HL-60 (cell line): ENCODE measurements at regions not wholly inside any gene's neighbourhood (a gene's known extent, or its start where the extent isn't known, plus 50 kb on each side); places are given as distances from the start of the nearest gene placed in this dataset.

Experiments used
- DNase-seq, 2 experiments: peaks; one replicate each; pipeline ENCODE4 v3.0.0-alpha.2; 2010 to 2020; ENCODE audit warnings: low read depth in 1 of 2, low spot score in 1 of 2
- H3K27ac ChIP-seq: fragments of 250-450 bp; sonication (Bioruptor Pico); replicated peaks from 2 replicates; pipeline ENCODE4 v1.5.1; 2020; ENCODE audit warnings: mild to moderate bottlenecking, moderate library complexity
- H3K27me3 ChIP-seq: fragments of 250-450 bp; sonication (Bioruptor Pico); 2 replicates; pipeline ENCODE4 v1.5.1; 2021; ENCODE audit warnings: mild to moderate bottlenecking, moderate library complexity; ENCODE audit not compliant: insufficient read depth, poor library complexity, severe bottlenecking
- H3K4me3 ChIP-seq: replicated peaks from 2 replicates; pipeline ENCODE4 v1.5.1; 2011; ENCODE audit warnings: mild to moderate bottlenecking, control low read depth, low read length; ENCODE audit not compliant: insufficient read depth
- GABPA ChIP-seq: IDR thresholded peaks from 2 replicates; pipeline ENCODE4 v1.6.1; 2012; ENCODE audit warnings: low read depth
- POLR2AphosphoS5 ChIP-seq: IDR thresholded peaks from 2 replicates; pipeline ENCODE4 v1.6.1; 2012; ENCODE audit warnings: low read depth
- SPI1 ChIP-seq: IDR thresholded peaks from 2 replicates; pipeline ENCODE4 v1.6.1; 2012; ENCODE audit warnings: low read depth, mild to moderate bottlenecking, borderline replicate concordance
- TF ChIP-seq, protein P1 (sequence below): IDR thresholded peaks from 2 replicates; pipeline ENCODE4 v1.6.1; 2012; ENCODE audit warnings: low read depth; ENCODE audit not compliant: insufficient replicate concordance
- TF ChIP-seq, protein P2 (sequence below): IDR thresholded peaks from one replicate; pipeline ENCODE4 v1.5.1; 2011; ENCODE audit warnings: low read length, control low read depth, inconsistent platforms; ENCODE audit not compliant: insufficient read depth

DNA sequence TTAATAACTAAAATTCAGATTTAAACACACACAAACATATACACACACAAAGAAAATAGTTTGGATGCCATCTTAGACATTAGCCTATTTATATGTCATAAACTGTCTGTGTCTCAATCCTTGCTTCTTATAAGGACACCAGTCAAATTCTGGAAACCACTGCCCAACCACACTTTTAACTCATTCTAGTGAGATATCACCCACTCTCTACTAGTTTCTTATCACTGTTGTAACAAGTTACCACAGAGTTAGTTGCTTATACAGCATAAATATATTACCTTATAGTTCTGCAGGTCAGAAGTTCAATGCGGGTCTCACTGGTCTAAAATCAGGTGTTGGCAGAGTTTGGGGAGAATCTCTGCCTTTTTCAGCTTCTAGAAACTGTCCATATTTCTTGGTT, 239.1 kb downstream of the MTX2 start:
- TF ChIP-seq, protein P1, sequence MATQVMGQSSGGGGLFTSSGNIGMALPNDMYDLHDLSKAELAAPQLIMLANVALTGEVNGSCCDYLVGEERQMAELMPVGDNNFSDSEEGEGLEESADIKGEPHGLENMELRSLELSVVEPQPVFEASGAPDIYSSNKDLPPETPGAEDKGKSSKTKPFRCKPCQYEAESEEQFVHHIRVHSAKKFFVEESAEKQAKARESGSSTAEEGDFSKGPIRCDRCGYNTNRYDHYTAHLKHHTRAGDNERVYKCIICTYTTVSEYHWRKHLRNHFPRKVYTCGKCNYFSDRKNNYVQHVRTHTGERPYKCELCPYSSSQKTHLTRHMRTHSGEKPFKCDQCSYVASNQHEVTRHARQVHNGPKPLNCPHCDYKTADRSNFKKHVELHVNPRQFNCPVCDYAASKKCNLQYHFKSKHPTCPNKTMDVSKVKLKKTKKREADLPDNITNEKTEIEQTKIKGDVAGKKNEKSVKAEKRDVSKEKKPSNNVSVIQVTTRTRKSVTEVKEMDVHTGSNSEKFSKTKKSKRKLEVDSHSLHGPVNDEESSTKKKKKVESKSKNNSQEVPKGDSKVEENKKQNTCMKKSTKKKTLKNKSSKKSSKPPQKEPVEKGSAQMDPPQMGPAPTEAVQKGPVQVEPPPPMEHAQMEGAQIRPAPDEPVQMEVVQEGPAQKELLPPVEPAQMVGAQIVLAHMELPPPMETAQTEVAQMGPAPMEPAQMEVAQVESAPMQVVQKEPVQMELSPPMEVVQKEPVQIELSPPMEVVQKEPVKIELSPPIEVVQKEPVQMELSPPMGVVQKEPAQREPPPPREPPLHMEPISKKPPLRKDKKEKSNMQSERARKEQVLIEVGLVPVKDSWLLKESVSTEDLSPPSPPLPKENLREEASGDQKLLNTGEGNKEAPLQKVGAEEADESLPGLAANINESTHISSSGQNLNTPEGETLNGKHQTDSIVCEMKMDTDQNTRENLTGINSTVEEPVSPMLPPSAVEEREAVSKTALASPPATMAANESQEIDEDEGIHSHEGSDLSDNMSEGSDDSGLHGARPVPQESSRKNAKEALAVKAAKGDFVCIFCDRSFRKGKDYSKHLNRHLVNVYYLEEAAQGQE, result no peak
- TF ChIP-seq POLR2AphosphoS5 (no peak), SPI1 (no peak), GABPA (no peak)
- TF ChIP-seq, protein P2, sequence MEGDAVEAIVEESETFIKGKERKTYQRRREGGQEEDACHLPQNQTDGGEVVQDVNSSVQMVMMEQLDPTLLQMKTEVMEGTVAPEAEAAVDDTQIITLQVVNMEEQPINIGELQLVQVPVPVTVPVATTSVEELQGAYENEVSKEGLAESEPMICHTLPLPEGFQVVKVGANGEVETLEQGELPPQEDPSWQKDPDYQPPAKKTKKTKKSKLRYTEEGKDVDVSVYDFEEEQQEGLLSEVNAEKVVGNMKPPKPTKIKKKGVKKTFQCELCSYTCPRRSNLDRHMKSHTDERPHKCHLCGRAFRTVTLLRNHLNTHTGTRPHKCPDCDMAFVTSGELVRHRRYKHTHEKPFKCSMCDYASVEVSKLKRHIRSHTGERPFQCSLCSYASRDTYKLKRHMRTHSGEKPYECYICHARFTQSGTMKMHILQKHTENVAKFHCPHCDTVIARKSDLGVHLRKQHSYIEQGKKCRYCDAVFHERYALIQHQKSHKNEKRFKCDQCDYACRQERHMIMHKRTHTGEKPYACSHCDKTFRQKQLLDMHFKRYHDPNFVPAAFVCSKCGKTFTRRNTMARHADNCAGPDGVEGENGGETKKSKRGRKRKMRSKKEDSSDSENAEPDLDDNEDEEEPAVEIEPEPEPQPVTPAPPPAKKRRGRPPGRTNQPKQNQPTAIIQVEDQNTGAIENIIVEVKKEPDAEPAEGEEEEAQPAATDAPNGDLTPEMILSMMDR, result no peak
- peaks cover 4% of the 10 kb centered on the region for H3K27me3 ChIP-seq

DNA sequence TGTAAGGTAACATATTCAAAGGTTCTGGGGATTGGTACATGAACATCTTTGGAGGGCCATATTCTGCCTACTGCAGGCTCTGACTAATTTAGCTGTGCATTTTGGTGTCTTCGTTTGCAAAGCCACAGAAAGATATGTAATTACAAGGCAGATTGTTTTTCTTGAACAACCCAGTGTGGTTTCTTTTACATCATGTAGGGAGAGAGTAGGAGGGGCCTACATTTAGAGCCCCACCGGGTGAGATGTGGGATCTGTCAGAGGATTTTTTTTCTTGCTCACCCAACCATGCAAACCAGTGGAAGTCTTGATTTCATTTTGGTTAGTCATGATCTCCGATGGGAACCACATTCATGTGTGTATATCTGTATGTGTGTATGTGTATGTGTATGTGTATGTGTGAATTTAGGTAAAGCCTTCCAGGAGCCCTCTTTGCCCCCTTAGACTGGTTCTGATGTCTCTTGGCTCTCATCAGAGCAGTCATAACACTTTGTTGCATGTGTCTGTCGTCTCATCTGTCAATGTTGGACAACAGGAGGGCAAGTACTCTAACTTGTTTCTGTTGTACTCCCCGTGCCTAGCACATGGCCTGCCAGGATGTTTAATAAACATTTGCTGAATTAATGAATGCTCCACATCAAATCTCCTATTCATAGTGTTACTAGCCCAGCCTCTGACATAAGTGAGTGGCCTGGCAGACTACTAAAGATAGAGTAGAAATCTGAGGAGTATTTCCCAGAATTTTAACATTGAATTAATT, 239.9 kb downstream of the MTX2 start:
- H3K4me3 ChIP-seq, result no peak overlapping the region
- TF ChIP-seq GABPA (no peak), POLR2AphosphoS5 (no peak), SPI1 (no peak)
- TF ChIP-seq, protein P2, result no peak
- TF ChIP-seq, protein P1, result no peak
- no peak overlapping the region for H3K27ac ChIP-seq
- peaks cover 4% of the 10 kb centered on the region for H3K27me3 ChIP-seq
- no peak for DNase-seq

More for the DNA sequence above, 239.1 kb downstream of the MTX2 start:
- DNase-seq, result no peak
- Histone ChIP-seq H3K4me3 (no peak overlapping the region), H3K27ac (no peak overlapping the region)

DNA sequence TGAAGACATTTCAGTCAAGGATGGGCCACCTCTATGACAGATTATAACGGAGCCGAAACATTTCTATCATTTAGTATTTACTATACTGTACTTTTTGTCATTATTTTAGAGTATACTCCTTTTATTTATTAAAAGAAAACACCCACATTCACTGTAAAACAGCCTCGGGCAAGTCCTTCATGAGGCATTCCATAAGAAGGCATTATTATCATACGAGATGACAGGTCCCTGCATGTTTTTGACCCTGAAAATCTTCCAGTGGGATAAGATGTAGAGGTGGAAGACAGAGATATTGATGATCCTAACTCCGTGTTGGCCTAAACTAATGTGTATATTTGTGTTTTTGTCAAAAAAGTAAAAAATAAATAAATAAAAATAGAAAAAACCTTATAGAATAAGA, 245.0 kb downstream of the MTX2 start:
- TF ChIP-seq POLR2AphosphoS5, result no peak
- TF ChIP-seq, protein P1, result no peak
- H3K27me3 ChIP-seq, result peaks cover 6% of the 10 kb centered on the region
- no peak overlapping the region for H3K27ac ChIP-seq
- DNase-seq, result no peak
- no peak overlapping the region for H3K4me3 ChIP-seq
